GM18951 (cell line): ENCODE measurements at regions not wholly inside any gene's neighbourhood (a gene's known extent, or its start where the extent isn't known, plus 50 kb on each side); places are given as distances from the start of the nearest gene placed in this dataset.

ENCODE experiments used
- POLR2A ChIP-seq: IDR thresholded peaks from 4 replicates; pipeline ENCODE4 v1.6.1; 2011; ENCODE audit warnings: mild to moderate bottlenecking; ENCODE audit not compliant: insufficient read length, insufficient read depth; ENCODE audit errors: extremely low read depth
- in situ Hi-C: fragments of 300-500 bp; cut with MboI; formaldehyde crosslinking; loops from one replicate; pipeline ENCODE4 v1.12.0; 2022; ENCODE audit warnings: low sequenced_read_pairs, mixed read lengths, inconsistent platforms; ENCODE audit not compliant: unreplicated experiment

DNA sequence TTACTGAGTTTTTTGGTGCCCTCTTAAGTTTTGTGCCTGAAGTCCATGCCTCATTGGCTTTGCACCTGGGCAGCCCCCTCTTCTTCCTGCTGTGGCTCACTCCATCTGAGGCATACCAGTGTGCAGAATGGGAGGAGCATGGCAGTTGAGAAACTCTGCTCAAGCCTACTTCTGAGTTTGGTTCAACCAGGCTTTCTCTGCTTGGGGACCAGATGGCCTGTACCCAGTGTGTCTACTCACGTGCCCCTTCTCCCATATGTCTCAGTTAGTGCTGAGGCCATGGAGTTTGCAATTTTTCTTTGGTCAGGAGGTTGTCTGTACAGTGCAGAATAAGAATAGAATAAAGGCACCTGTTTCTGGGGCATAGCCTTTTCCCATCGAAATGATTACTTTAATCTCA is 383.3 kb upstream of the DDHD1 start:
- in situ Hi-C loops, result loop anchor here (25.0 kb wide), 2 partner anchors 626 to 801 kb away; no protein-coding TSS in a partner anchor
- no peak for TF ChIP-seq POLR2A

DNA sequence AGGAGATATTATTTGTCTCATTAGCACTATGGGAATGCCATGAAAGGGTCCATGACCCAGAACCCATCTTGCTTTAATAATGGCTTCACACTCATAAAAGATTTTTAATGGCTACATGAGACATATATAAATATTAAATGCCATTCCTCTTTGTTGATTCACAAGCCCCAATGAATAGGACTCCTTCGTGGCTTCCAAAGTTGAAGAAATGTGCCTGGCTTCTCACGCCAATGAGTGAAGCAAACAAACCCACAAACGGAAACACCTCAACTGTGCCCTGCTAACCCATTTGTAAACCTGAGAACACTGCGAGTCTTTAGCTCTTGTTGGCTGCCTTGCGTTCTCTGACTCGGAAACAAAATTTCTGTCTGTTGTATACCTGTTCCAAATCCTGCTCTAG is 381.7 kb upstream of the DDHD1 start:
- no peak for TF ChIP-seq POLR2A
- in situ Hi-C loops, result loop anchor here (25.0 kb wide), 2 partner anchors 627 to 802 kb away; no protein-coding TSS in a partner anchor

DNA sequence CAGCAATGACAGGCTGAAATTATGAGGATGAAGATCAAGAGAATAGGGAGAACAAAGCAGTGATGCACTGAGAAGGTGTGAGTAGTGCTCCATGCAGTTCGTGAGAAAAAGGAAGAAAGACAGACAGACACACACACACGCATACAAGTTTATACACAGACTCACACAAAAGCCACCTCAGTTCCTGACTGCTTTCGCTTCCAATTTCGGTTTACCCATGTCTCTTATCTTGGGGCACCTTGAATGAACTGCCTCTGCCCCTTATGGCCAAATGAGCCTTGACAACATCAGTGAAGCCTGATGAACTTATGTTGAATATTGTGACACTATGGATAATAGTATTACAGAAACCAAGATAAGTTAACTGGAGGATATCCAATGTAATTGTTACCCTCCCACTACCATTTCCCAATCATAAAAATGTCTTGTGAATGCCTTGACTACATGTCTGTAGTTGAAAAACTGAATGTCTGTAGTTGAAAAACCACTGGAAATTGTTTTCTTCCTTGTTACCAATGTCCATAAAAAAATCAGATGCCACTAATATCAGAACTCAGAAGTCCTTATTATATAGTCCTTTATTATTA is 380.4 kb upstream of the DDHD1 start:
- no peak for TF ChIP-seq POLR2A
- in situ Hi-C loops, result loop anchor here (25.0 kb wide), 2 partner anchors 629 to 804 kb away; no protein-coding TSS in a partner anchor

DNA sequence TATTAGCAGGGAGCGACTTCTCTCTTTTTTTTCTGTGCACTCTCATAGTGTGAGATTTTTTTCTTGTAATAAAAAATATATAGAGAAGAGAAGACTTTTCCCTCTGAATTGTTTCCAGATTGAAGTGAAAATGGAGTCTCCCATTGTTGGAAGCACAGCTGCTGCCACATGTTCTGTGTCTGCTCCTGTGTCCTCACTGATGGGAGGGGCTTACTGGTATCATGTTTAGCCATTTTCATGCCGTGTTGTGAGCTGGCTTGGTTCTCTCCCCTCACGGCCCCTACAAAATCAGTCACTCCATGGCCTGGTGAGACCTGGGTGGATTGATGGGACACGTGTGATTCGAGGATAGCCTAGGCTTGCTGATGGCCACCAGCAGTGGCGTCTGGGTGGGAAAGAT is 379.7 kb upstream of the DDHD1 start:
- in situ Hi-C loops, result loop anchor here (25.0 kb wide), 2 partner anchors 629 to 804 kb away; no protein-coding TSS in a partner anchor
- no peak for TF ChIP-seq POLR2A

DNA sequence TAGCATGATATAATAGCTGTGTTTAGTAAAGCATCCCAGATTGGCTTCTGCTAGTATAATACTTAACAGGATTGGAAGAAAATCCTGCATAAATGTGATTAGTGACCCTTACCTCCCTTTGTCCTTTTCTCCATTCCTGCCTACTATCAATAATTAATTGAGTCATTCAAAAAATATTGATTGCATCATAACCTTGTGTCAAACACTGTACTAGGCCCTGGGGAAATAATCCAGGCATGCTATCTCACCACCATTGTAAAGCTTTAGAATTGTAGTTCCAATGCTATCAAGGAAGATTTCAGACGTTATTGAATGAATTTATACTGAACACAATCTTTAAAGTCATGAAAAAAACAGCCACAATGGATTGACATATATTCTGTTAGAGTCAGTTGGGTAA is 378.6 kb upstream of the DDHD1 start:
- TF ChIP-seq POLR2A, result no peak
- in situ Hi-C loops, result loop anchor here (25.0 kb wide), 2 partner anchors 631 to 806 kb away; no protein-coding TSS in a partner anchor

DNA sequence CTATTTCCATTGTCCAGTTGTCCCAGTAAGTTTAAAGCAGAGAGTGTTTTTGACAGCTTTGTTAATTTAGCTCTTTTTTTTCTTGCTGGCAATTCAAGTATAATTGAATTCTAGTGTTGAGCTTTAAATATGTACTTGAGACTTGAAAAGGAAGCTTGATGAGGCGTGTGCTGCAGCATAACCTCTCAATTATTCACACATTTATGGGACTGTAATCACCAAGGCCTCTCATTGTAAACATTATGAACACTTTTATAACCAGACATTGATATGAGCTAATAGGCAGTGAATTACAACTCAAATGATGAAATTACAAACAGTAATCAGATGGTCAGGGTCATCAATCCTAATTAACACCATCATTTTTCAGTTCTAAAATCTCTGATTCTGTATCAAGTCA is 378.0 kb upstream of the DDHD1 start:
- in situ Hi-C loops, result loop anchor here (25.0 kb wide), 2 partner anchors 631 to 806 kb away; no protein-coding TSS in a partner anchor
- no peak for TF ChIP-seq POLR2A

DNA sequence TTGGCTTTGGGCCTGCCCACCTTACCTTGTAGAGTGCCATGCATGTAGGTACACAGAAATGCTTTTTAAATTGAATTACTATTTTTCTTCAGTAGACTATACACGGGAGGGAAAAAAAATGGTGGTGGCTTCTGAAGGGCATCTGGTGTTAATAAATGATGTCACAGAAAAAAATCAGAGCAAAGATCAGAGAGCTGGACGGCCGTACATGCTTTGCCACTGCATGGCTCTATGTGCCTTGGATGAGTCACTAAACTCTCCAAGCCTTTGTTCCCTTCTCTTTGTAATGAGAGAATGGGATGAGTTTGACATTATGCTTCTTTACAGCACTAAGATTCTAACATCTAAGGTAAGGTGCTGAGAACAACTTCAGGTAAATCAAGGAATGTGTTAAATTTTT is 376.4 kb upstream of the DDHD1 start:
- in situ Hi-C loops, result loop anchor here (25.0 kb wide), 2 partner anchors 633 to 808 kb away; no protein-coding TSS in a partner anchor
- no peak for TF ChIP-seq POLR2A

DNA sequence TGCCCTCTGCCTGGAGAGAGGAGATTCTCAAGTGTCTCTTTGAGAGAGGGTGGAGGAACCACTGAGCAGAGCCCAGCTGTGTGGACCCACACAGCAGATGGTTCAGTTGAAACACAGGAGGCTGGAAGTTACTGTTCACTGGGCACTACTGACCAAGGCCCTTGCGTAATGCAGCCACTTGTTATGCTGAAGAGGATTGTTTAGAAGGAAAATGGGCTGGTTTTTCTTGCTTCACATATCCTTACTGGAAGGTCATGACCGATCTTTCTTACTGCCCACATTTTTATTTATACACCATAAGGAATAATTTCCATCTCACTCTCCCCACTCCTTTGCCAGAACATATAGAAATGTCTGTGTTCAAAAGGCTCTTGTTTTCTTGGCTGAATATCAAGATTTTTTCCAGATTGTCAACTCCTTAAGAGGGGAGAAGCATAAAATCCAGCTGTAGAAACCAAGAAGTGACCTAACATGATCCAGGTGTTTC is 375.1 kb upstream of the DDHD1 start:
- TF ChIP-seq POLR2A, result no peak
- in situ Hi-C loops, result loop anchor here (25.0 kb wide), 2 partner anchors 634 to 809 kb away; no protein-coding TSS in a partner anchor

DNA sequence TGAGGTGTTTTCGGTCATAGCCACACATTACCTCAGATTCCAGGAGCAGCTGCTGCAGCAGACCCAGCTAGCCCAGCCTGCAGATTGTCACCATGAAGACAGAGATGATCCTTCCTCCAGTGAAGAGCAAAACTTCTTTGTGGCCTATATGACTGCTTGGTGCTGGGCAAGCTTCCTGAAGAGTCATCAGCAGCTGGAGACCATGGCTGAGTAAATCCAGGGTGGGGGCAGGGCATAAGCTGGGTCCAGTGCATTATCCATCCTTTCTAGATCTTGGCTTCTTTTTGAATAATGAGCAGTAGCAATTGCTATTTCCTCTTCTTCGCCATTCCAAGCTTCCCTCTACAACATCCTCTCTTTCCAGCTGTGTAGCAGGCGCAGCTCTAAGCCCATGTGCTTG is 373.1 kb upstream of the DDHD1 start:
- no peak for TF ChIP-seq POLR2A
- in situ Hi-C loops, result loop anchor here (25.0 kb wide), 2 partner anchors 636 to 811 kb away; no protein-coding TSS in a partner anchor

DNA sequence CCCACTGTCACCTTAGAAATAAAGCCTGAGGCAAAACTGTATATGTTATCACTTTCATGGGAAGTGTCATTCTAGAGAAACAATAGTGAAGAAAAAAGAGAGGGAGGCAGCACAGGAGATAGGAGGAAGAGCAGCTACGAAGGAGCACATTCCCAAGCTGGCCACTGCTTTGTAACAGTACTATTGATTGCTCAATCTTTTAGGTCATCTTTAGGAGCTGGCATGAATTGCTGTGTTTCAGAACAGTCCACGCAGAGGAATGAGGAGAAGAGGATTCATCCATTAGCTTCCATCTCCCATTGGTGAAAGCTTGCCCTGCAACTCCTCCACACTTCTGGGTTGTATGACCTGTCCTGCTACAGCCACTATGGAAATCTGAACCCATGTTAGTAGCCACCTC is 372.5 kb upstream of the DDHD1 start:
- TF ChIP-seq POLR2A, result no peak
- in situ Hi-C loops, result loop anchor here (25.0 kb wide), 2 partner anchors 637 to 812 kb away; no protein-coding TSS in a partner anchor

DNA sequence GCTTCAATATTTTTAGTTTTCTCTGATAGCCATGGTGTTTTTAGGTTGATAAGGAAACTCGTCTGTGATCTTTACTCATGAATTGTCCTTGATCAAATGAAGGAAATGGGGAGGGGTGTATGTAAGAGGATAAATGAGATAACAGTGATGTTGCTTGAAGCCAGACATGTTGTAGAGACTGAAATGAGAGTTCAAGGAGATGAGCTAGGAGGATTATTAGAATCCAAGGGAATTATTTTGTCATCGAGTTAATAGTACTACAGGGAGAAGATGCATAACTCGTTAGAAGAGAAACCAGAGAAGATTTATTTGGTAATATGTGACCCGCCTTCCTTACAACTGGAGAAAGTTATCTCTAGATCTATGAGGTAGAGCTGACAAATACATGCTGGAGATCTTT is 371.3 kb upstream of the DDHD1 start:
- in situ Hi-C loops, result no loop called here
- TF ChIP-seq POLR2A, result no peak

DNA sequence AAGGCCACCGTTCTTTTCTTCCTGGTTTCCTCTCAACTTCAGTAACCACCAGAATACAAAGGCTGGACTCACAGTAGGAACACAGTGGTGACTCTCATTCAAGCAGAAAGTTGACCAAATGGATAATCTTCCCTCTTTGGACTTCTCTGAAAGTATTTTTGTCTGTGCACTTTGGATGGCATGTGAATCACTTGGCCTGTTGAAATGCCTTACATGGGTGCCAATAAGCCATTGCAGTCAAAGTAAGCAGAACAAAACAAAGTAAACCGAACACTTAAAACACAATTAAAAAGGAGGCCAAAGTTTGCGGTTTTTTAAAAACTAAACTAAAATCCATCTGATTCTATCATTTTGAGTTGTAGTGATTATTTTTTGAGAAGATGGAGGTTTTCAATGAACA is 370.1 kb upstream of the DDHD1 start:
- in situ Hi-C loops, result no loop called here
- no peak for TF ChIP-seq POLR2A

DNA sequence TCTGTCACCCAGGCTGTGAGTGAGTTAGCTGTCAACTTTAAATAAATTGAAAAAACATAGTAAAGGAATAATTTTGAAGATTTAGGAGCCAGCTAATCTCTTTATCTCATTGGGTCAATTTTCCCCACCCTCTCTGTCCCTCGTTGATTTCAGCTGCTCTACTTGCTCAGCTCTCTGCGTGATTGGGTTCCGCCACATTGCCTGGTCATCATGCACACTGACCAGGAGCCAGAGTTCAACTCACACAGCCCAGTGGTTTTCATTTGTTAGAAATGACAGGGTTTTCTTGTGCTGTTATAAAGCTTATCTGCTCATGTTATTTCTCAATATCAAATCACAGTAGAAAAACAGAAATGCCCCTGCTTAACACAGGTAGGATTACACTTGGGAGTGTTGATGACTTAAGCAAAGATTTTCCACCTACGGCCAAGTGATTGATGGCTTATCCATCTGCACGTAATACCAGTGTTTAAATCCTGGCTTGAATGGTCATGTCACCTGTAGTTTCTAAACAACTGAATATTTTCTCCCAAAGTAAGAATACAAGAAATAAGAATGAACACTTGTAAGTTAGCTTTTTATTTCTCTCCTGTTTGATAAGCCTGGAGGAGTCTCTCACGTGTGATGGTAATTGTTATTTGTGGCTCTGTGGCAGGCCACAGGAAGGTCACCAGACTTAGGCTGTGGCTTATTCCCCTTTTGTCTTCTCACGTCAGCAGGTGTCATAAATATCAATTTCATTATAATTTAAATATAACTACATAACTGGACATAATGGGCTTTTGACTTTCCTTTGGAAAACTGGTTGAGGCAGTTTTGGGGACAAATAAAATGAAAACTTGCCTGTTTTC is 367.2 kb upstream of the DDHD1 start:
- TF ChIP-seq POLR2A, result no peak
- in situ Hi-C loops, result no loop called here

DNA sequence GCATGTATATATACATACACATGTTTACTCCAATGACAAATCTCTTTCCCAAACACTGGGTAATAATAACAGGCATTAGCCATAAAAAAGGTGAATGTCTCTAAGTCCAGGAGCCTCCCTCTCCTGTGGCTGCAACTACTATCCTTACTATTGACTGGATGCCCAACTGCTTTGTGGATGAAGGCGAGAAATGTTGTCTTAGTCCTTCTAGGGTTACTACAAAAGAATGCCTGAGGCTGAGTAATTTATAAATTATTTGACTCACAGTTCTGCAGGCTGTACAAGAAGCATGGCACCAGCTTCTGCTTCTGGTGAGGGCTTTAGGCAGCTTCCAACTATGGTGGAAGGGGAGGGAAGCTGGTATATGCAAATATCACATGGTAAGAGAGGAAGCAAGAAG is 366.0 kb upstream of the DDHD1 start:
- no peak for TF ChIP-seq POLR2A
- in situ Hi-C loops, result no loop called here
